ENCODE measurements at regions not wholly inside any gene's neighbourhood (a gene's known extent, or its start where the extent isn't known, plus 50 kb on each side); places are given as distances from the start of the nearest gene placed in this dataset.

DNA sequence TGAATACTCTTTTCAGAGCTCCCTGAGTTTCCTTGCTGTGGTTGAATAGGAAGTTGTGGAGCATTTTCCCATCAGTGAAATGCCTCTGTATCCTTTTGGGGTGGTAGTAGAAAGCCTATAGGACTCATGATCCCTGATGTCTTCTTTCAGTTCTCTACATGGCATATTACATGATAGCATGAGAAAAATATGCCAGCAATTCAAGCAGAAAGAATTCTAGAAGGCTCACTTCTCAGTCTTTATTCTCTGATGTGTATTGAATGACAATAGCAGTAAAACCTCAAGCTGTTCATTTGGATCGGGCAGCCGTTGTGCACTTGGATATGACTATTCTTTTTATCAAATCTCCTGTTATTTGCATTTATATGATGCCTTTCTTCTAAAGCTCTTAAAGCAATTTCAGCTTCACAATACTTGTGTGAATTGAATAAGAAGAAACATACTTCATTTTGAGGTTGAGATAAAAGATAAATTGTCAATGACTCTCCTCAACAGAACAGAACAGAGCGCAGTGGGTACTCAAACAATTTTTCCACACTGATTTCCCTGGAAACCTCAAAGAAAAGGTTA is 251.5 kb upstream of the FBXO33 start:
- no peak for TF ChIP-seq ZFX (IDR thresholded peaks at IDR 0.05; ENCODE audit: borderline replicate concordance)
- TF ChIP-seq, protein P1, sequence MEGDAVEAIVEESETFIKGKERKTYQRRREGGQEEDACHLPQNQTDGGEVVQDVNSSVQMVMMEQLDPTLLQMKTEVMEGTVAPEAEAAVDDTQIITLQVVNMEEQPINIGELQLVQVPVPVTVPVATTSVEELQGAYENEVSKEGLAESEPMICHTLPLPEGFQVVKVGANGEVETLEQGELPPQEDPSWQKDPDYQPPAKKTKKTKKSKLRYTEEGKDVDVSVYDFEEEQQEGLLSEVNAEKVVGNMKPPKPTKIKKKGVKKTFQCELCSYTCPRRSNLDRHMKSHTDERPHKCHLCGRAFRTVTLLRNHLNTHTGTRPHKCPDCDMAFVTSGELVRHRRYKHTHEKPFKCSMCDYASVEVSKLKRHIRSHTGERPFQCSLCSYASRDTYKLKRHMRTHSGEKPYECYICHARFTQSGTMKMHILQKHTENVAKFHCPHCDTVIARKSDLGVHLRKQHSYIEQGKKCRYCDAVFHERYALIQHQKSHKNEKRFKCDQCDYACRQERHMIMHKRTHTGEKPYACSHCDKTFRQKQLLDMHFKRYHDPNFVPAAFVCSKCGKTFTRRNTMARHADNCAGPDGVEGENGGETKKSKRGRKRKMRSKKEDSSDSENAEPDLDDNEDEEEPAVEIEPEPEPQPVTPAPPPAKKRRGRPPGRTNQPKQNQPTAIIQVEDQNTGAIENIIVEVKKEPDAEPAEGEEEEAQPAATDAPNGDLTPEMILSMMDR (IDR thresholded peaks at IDR 0.05): no peak
- no peak overlapping the region for H3K27ac ChIP-seq

GRCh38 chr14:39682582-39682981 is 250.3 kb upstream of the FBXO33 start:
- TF ChIP-seq, protein P1 (IDR thresholded peaks at IDR 0.05): no peak
- no peak for TF ChIP-seq ZFX (IDR thresholded peaks at IDR 0.05; ENCODE audit: borderline replicate concordance)
- no peak overlapping the region for H3K27ac ChIP-seq

DNA sequence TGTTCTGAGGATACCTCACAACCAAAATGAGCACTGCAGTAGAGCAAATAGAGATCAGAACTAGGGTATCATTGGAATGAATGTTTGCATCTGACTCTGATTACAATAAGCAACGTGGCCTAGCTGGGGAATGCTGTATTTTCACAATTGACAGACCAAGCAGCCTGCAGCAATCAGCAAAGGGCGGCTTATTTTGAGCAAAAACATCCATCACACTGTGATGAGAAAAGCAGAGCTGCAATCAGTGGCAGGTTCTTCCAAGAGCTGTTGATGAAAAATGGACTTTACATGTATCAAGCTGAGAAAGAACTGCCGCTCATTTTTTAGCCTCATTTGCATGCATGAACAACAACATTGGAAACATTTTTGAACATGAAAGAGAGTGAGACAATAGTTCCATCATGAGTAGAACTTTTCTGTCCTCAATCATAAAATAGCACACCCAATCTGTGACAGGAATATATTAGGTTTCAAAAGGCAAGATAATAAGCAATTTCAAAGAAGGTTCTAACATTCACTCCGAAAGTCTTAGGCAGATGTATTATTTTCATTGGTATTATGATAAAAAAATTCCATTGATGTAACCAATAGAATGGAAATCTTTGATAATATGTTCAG is 249.7 kb upstream of the FBXO33 start:
- TF ChIP-seq, protein P1 (IDR thresholded peaks at IDR 0.05): no peak
- TF ChIP-seq ZFX (IDR thresholded peaks at IDR 0.05; ENCODE audit: borderline replicate concordance): no peak
- H3K27ac ChIP-seq: no peak overlapping the region

GRCh38 chr14:39680777-39681176 is 248.5 kb upstream of the FBXO33 start:
- TF ChIP-seq, protein P1 (IDR thresholded peaks at IDR 0.05): no peak
- TF ChIP-seq ZFX (IDR thresholded peaks at IDR 0.05; ENCODE audit: borderline replicate concordance): no peak
- no peak overlapping the region for H3K27ac ChIP-seq

GRCh38 chr14:39673734-39674133 is 241.5 kb upstream of the FBXO33 start:
- H3K27ac ChIP-seq: no peak overlapping the region
- TF ChIP-seq ZFX (IDR thresholded peaks at IDR 0.05; ENCODE audit: borderline replicate concordance): no peak
- TF ChIP-seq, protein P1 (IDR thresholded peaks at IDR 0.05): no peak

DNA sequence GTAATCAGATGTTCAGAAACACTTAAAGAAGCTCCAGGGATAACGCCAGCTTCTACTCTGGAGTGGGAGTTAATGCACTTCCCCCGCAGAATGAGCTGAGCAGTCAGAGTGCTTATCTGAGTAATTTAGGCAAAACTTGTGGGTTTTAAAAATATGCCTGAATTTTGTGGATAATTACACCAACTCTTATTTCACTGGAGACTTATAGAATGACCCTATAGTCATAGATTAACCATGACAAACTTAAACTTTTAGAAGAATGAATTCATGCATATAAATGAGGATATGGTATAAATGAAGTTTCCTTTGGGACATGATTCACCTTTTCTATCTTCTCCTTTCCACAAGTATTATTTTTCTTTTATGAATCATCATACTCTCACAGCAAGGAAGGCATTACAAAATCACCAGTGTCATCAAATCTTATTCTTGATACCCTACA is 241.1 kb upstream of the FBXO33 start:
- TF ChIP-seq, protein P1 (IDR thresholded peaks at IDR 0.05): no peak
- TF ChIP-seq ZFX (IDR thresholded peaks at IDR 0.05; ENCODE audit: borderline replicate concordance): no peak
- H3K27ac ChIP-seq: no peak overlapping the region

DNA sequence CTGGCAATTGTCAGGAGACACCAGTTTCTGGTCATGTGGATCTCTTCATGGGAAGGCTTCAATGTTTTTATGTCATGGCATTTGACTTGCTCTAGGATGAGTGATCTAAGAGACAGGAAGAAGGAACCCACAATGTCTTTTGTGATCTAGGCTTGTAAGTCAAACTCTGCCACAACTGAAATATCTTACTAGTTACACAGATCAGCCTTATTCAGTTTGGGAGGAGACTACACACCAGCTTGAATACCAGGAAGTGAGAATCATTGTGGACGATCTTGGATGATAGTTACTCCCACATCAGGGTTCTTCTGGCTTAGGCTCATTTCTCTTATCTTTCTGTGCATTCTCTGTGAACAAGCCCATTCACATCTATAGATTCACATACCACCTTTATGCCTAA is 236.2 kb upstream of the FBXO33 start:
- no peak overlapping the region for H3K27ac ChIP-seq
- TF ChIP-seq, protein P1 (IDR thresholded peaks at IDR 0.05): no peak
- TF ChIP-seq ZFX (IDR thresholded peaks at IDR 0.05; ENCODE audit: borderline replicate concordance): no peak

Data from 22Rv1 (cell line).